IgD-negative memory B cell (primary cell): ENCODE measurements at regions not wholly inside any gene's neighbourhood (a gene's known extent, or its start where the extent isn't known, plus 50 kb on each side); places are given as distances from the start of the nearest gene placed in this dataset.
A peak's percentile ranks its signal among the peaks of the same experiment; 100 is the strongest.

ENCODE experiments used
- H3K27ac Mint-ChIP-seq, 3 donors: one replicate each; pipeline ENCODE4 v1.8.0; 2020 to 2022; ENCODE audit warnings: mild to moderate bottlenecking in 3 of 3, mixed read lengths in 3 of 3, moderate library complexity in 1 of 3
- H3K27me3 Mint-ChIP-seq: one replicate; pipeline ENCODE4 v1.8.0; 2021; ENCODE audit warnings: mixed read lengths
- H3K36me3 Mint-ChIP-seq: one replicate; pipeline ENCODE4 v1.8.0; 2020; ENCODE audit warnings: mild to moderate bottlenecking, mixed read lengths
- H3K4me1 Mint-ChIP-seq, 3 donors: one replicate each; pipeline ENCODE4 v1.8.0; 2020 to 2022; ENCODE audit warnings: mixed read lengths in 3 of 3, mild to moderate bottlenecking in 1 of 3
- H3K4me3 Mint-ChIP-seq, 4 donors: one replicate each; pipeline ENCODE4 v1.8.0; 2020 to 2022; ENCODE audit warnings: mild to moderate bottlenecking in 4 of 4, mixed read lengths in 4 of 4, moderate library complexity in 3 of 4
- H3K9me3 Mint-ChIP-seq, 3 donors: one replicate each; pipeline ENCODE4 v1.8.0; 2020 to 2021; ENCODE audit warnings: mixed read lengths in 3 of 3, mild to moderate bottlenecking in 1 of 3

DNA sequence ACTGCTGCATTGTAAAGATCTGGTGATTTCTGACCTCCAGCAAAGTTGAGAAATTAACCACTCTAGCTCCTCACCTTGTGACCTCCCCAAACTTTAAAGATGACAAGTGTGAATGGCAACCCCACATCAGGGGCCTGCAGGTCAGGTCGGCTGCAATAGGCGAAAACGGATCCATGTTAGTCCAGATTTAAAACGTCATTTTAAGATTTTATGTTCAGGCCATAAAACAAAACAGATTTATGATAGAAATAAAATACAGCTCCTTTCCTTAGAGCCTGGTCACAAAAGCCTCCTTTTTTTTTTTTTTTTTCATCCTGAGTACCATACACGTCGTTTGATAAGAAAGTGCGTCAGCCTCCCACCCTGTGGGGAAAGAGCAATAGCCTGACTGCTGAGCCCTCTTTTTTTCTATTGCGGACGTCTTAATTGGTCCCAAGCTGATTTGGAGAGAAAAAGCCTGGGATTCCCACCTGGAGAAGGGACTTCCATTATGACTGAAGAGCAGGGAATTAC lies 519.2 kb upstream of the NOX3 start:
- Mint-ChIP-seq H3K4me3 (peak overlapping the region in 1 of 4 donors; percentile 54), H3K4me1 (peaks cover 14 to 16% (median 15%) of the 10 kb centered on the region in 3 donors), H3K36me3 (peaks cover 3% of the 10 kb centered on the region), H3K9me3 (peaks cover 0 to 2% (median 0%) of the 10 kb centered on the region in 3 donors), H3K27me3 (no peaks in the 10 kb centered on the region), H3K27ac (peak overlapping the region in 1 of 3 donors; percentile 20)

DNA sequence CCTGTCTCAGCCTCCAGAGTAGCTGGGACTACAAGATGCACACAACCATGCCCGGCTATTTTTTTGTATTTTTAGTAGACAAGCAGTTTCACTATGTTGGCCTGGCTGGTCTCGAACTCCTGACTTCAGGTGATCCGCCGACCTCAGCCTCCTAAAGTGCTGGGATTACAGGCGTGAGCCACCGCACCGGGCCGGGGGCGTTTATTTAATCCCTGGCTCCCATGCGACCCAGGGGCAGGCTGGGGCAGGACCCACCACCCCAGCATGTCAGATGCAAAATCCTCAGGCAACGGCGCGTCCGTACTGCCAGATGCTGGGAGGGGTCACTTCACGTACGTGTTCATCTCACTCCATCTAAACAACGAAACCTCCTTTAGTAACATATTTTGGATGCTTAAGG lies 518.7 kb upstream of the NOX3 start:
- peak overlapping the region in 1 of 3 donors; percentile 69 for H3K27ac Mint-ChIP-seq
- H3K9me3 Mint-ChIP-seq: peaks cover 0 to 2% (median 0%) of the 10 kb centered on the region in 3 donors
- no peaks in the 10 kb centered on the region for H3K27me3 Mint-ChIP-seq
- peak overlapping the region in 1 of 4 donors; percentile 87 for H3K4me3 Mint-ChIP-seq
- peaks cover 3% of the 10 kb centered on the region for H3K36me3 Mint-ChIP-seq
- H3K4me1 Mint-ChIP-seq: peaks cover 14 to 16% (median 15%) of the 10 kb centered on the region in 3 donors

DNA sequence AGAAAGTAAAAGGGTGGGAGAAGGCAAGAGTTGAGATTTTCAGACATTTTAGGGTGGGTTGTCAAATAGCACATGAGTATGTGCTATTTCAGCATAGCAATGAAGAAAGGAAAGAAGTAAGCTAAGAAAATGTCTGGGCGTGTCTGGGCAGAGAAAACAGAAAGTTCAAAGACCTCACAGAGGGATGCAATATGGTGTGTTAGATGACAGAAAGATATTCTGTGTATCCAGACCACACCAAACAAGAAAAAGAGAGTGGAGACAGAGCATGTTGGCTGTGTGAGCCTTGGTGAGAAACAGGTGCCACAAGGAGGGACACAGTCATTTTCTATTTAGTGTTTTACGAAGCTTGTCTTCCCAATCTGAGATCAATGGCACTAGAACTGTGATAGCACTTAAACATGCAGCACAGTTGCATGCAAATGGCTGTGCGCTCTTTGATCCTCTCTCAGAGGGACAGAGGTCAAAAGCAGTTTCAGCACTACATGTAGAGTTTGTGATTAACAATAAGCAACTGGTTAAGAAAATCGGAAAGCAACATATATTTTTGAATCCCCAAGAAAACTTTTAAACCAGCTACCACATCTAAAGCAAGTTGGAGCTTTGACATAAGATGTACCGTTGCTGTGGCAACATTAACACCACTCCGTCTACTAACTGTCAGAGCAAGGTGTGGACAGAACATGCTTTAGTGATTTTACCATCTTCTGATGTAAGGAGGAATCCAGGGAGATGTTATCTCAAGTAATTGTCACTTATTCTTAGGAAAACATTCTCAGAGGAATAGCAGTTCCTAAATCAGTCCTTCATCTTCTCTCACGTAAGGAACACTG lies 515.5 kb upstream of the NOX3 start:
- Mint-ChIP-seq H3K4me1 (peaks cover 14 to 16% (median 15%) of the 10 kb centered on the region in 3 donors), H3K36me3 (peaks cover 5% of the 10 kb centered on the region), H3K9me3 (peaks cover 0 to 2% (median 0%) of the 10 kb centered on the region in 3 donors), H3K27ac (no peak overlapping the region), H3K27me3 (no peaks in the 10 kb centered on the region), H3K4me3 (no peak overlapping the region)

DNA sequence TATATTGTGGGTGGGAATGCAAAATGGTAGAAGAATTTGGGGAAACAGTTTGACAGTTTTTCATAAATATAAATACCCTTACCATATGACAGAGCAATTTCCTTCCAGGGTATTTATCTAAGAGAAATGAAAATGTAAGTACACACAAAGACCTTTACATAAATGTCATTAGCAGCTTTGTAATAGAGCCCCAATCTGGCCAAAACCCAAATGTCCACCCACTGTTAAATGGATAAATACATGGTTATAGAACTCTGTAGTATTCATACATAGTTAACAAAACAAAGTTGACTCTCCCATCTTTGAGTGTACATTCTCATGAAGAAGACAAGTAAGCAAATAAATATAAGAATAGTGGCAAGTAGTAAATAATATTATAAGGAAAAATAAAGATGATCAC lies 514.8 kb upstream of the NOX3 start:
- H3K4me3 Mint-ChIP-seq: no peak overlapping the region
- H3K27ac Mint-ChIP-seq: no peak overlapping the region
- peaks cover 0 to 2% (median 0%) of the 10 kb centered on the region in 3 donors for H3K9me3 Mint-ChIP-seq
- H3K4me1 Mint-ChIP-seq: peaks cover 14 to 16% (median 15%) of the 10 kb centered on the region in 3 donors
- H3K36me3 Mint-ChIP-seq: peaks cover 5% of the 10 kb centered on the region
- H3K27me3 Mint-ChIP-seq: no peaks in the 10 kb centered on the region

DNA sequence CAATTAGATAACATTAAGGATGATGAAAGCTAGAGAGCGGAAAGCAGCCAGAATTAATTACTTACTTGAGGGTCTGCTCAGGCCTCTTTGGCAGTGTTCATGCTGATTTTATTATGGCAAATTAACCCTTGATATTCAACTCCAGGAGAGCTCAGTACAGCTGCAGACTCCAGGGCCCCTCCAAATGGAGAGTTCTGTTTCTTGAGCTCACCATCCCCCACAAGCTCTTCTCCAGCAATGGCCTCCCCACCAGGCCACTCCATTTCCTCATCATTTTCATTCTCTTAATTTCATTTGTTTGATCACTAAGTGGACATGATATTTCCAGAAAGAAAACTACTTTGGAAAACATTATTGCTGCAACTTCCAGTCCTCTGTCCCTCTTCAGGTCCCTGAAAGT lies 513.3 kb upstream of the NOX3 start:
- Mint-ChIP-seq H3K36me3 (peaks cover 5% of the 10 kb centered on the region), H3K27ac (peak overlapping the region in 1 of 3 donors; percentile 72), H3K27me3 (no peaks in the 10 kb centered on the region), H3K9me3 (peaks cover 0 to 5% (median 0%) of the 10 kb centered on the region in 3 donors), H3K4me3 (no peak overlapping the region), H3K4me1 (peaks cover 12 to 15% (median 14%) of the 10 kb centered on the region in 3 donors)

DNA sequence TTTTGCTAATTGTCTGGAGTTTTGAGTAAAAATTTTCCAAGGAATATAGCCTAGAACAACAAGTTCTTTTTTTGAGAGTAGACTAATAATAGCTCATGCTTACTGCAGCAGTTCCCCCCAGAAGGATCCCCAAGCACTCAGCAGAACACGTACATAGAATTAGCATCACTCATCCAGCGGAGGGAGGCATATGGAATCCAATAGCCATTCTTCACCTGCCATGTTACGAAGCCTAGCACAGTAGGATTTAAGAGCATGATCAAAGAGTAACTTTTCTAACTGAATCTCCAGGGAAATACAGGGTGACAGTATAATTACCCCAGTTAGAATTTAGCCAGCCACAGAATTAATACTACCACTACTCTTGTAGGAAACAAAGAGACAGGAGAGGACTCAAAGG lies 511.7 kb upstream of the NOX3 start:
- Mint-ChIP-seq H3K9me3 (peaks cover 0 to 4% (median 3%) of the 10 kb centered on the region in 3 donors), H3K27ac (no peak overlapping the region), H3K4me3 (no peak overlapping the region), H3K4me1 (peaks cover under 1 to 6% (median 5%) of the 10 kb centered on the region in 3 donors), H3K27me3 (no peaks in the 10 kb centered on the region), H3K36me3 (peaks cover 8% of the 10 kb centered on the region)

DNA sequence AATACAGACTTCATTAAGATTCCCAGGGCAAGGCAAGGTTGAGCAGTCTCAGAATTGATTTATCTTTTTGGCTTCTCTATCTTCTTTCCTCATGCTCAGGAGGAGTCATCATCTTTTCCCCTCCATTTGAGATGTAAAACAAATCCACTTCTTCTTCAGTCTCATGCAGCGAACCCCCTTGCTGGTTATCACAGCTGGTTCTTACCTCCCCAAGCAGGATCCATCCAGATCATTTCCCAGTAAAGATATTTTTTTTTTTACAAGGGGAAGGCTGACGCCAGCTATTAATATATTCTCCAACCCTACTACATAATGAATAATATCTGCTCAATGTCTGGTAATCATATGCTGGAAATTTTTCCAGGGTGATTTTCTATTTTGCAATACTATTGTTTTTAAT lies 508.9 kb upstream of the NOX3 start:
- no peaks in the 10 kb centered on the region for H3K4me1 Mint-ChIP-seq
- H3K36me3 Mint-ChIP-seq: peaks cover 7% of the 10 kb centered on the region
- no peaks in the 10 kb centered on the region for H3K27me3 Mint-ChIP-seq
- no peak overlapping the region for H3K4me3 Mint-ChIP-seq
- peaks cover 0 to 4% (median 3%) of the 10 kb centered on the region in 3 donors for H3K9me3 Mint-ChIP-seq
- H3K27ac Mint-ChIP-seq: no peak overlapping the region

DNA sequence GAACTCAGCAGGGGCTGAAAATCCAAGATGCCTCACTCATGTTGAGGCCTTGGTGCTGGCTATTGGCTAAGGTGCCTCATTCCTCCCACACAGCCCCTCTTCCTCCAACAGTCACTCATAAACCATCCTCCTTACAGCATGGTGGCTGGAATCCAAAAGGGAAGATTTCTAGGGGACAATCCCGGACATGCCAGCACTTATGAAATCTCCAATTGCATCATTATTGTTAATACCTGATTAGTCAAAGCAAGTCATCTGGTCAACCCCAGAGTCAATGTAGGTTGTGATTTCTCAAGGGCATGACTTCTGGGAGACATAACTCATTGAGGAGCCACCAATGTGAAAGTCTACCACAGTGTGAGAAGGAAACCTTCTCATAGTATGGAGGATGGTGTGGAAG lies 506.6 kb upstream of the NOX3 start:
- H3K27me3 Mint-ChIP-seq: no peaks in the 10 kb centered on the region
- peaks cover 3 to 4% (median 4%) of the 10 kb centered on the region in 3 donors for H3K9me3 Mint-ChIP-seq
- no peak overlapping the region for H3K27ac Mint-ChIP-seq
- H3K4me3 Mint-ChIP-seq: no peak overlapping the region
- no peaks in the 10 kb centered on the region for H3K4me1 Mint-ChIP-seq
- H3K36me3 Mint-ChIP-seq: peaks cover 6% of the 10 kb centered on the region

DNA sequence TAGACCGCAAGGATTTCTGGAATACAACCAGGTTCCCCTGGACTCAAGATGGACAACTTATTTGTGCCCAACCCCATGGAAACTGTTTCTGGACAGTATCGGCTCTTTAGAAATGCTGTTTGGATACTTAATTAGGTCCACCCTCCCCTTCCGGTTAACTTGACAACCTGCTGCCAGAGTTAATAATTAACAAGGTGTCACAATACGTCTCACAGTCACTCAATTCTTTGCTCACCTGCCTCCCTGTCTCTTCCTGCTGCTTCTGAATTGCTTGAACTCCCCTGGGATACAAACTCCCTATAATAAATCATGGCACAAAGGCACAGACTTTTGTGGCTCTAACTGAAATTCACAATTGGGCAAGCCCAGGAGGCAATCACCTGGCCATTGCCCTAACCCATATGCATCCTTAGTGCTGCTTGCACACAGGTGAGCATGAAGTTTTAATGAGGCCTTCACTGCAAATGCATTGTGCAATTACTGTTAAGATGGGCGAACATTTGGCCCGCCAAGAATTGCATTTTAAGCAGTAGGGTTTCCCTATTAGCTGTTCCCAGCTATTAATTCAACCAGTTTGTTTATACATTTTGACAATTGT lies 504.4 kb upstream of the NOX3 start:
- H3K4me3 Mint-ChIP-seq: no peak overlapping the region
- peak overlapping the region in 1 of 3 donors; percentile 65 for H3K27ac Mint-ChIP-seq
- no peaks in the 10 kb centered on the region for H3K4me1 Mint-ChIP-seq
- H3K36me3 Mint-ChIP-seq: peaks cover 6% of the 10 kb centered on the region
- no peaks in the 10 kb centered on the region for H3K27me3 Mint-ChIP-seq
- H3K9me3 Mint-ChIP-seq: peaks cover 0 to 4% (median 3%) of the 10 kb centered on the region in 3 donors

DNA sequence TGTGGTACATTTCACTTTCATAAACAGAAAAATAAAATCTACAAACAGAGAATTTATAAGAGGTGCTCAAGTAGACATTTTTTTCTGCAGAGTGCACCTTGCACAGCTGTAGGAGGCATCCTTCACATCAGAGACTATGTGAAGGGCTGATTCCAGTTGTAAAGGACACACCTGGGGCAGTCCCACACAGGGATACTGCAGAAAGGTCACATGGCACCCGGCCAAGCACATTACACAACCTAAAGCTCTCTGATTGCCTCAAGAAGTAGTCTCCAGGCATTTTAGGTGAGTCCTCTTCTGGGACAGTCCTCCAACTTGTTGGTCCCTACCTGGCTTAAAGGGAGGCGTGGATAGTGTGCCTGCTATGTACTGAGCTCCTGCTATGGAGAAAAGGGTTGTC lies 502.9 kb upstream of the NOX3 start:
- Mint-ChIP-seq H3K36me3 (peaks cover 6% of the 10 kb centered on the region), H3K4me1 (no peaks in the 10 kb centered on the region), H3K27ac (no peak overlapping the region), H3K27me3 (no peaks in the 10 kb centered on the region), H3K9me3 (peaks cover 0 to 4% (median 3%) of the 10 kb centered on the region in 3 donors), H3K4me3 (no peak overlapping the region)

DNA sequence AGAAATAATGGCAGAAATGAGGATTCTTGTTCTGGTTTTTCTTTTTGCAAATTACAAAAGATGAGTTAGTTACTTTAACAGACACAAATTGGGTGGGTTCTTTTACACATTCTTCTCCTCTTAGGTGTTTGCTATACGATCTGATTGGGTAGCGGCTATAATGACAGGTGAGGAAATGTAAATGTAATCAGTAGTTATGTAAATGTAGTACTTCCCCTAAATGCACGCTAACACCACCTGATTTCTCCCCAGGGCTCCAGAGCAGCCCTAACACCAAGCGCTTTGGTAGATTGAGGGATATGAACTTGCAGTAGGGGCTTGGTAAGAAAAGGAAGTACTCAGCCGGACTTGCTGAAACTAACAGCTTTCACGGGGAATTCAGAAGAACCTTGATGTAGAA lies 499.4 kb upstream of the NOX3 start:
- H3K9me3 Mint-ChIP-seq: peaks cover 4 to 8% (median 6%) of the 10 kb centered on the region in 3 donors
- H3K27me3 Mint-ChIP-seq: no peaks in the 10 kb centered on the region
- H3K4me3 Mint-ChIP-seq: no peak overlapping the region
- no peaks in the 10 kb centered on the region for H3K4me1 Mint-ChIP-seq
- no peak overlapping the region for H3K27ac Mint-ChIP-seq
- peaks cover 1% of the 10 kb centered on the region for H3K36me3 Mint-ChIP-seq

DNA sequence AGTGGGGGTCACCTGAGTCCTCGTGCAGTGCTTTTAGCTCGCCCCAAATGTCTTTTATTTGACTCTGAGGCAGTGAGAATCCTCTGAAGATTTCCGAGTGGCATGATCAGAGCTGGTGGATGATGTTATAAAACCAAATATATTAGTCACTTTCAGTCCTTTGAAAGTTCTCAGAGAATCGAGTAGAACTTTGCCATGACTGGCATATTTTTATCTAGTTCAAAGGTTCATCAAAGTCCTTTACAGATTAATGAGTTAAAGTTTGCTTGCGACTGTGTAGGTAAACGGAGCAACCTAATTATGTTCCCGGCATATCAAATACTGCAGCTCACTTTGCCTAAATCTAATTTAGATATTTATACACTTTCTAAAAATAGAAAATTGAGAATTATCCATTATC lies 498.5 kb upstream of the NOX3 start:
- Mint-ChIP-seq H3K9me3 (peaks cover 4 to 6% (median 6%) of the 10 kb centered on the region in 3 donors), H3K27me3 (no peaks in the 10 kb centered on the region), H3K27ac (no peak overlapping the region), H3K4me1 (no peaks in the 10 kb centered on the region), H3K4me3 (no peak overlapping the region), H3K36me3 (peaks cover 1% of the 10 kb centered on the region)

DNA sequence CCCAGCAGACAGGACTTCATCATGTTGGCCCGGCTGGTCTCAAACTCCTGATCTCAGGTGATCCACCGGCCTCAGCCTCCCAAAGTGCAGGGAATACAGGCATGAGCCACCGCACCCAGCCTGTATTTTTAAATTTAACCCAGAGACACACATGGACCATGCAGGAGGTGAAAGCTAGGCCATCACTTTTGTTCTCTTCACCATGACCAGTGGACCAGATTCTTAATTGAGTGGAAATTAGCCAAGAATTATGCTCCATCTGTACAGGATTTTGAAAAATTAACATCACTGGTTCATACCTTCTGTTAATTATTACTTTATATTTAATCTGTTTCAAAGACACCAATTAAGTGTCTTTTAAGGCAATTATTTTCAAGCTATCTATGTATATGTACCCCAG lies 493.6 kb upstream of the NOX3 start:
- H3K27ac Mint-ChIP-seq: no peak overlapping the region
- no peaks in the 10 kb centered on the region for H3K27me3 Mint-ChIP-seq
- H3K36me3 Mint-ChIP-seq: peaks cover 4% of the 10 kb centered on the region
- H3K9me3 Mint-ChIP-seq: peaks cover 9 to 13% (median 10%) of the 10 kb centered on the region in 3 donors
- no peaks in the 10 kb centered on the region for H3K4me1 Mint-ChIP-seq
- no peak overlapping the region for H3K4me3 Mint-ChIP-seq

DNA sequence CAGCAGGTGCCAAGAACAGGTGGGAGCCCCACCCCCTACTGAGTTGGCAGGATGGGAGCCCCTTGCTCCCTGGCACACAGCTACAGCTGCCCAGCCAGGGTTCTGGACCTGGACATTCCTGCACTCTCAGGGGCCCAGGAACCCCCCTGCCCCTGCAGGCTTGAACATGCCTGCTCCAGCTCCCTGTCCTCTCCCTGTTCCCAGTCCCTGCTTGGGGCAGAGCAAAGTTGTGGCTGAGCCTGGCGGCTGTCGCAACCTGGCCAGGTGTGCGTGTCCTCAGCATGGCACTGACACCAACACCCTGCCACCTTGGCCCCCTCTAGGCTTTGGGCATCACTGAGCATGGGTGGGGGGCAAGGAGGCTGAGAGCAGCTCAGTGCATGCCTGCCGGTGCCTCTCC lies 491.2 kb upstream of the NOX3 start:
- Mint-ChIP-seq H3K4me1 (no peaks in the 10 kb centered on the region), H3K4me3 (no peak overlapping the region), H3K36me3 (peaks cover 4% of the 10 kb centered on the region), H3K9me3 (peaks cover 9 to 13% (median 10%) of the 10 kb centered on the region in 3 donors), H3K27me3 (no peaks in the 10 kb centered on the region), H3K27ac (no peak overlapping the region)

DNA sequence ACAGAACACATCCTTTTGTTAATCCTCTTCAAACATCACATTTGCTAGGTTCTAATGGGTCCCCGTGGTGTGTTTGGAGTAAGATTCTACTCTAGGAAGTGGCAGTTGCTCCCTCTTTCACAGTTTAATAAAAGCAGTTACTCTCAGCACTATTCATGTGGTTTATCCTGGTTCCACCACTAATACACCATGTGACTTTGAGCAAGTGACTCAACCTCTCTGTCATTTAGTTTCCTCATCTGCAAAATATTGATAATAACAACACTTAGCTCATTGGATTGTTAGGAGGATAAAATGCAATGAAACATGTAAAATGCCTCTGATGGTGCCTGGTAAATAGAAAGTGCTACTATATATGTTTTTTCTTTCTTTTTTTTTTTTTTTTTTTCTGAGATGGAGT lies 488.0 kb upstream of the NOX3 start:
- peaks cover 4% of the 10 kb centered on the region for H3K36me3 Mint-ChIP-seq
- no peaks in the 10 kb centered on the region for H3K27me3 Mint-ChIP-seq
- H3K27ac Mint-ChIP-seq: no peak overlapping the region
- peaks cover 5 to 10% (median 9%) of the 10 kb centered on the region in 3 donors for H3K9me3 Mint-ChIP-seq
- H3K4me3 Mint-ChIP-seq: no peak overlapping the region
- peaks cover 0 to 2% (median 0%) of the 10 kb centered on the region in 3 donors for H3K4me1 Mint-ChIP-seq
